Hepatocyte (in vitro differentiated cells): ENCODE measurements at regions not wholly inside any gene's neighbourhood (a gene's known extent, or its start where the extent isn't known, plus 50 kb on each side); places are given as distances from the start of the nearest gene placed in this dataset.

Source experiments
- DNase-seq: peaks from one replicate; pipeline ENCODE4 v3.0.0-alpha.2; 2016; ENCODE audit warnings: low spot score
- H2AFZ ChIP-seq: fragments of 200-600 bp; sonication (generic); 2 replicates; pipeline ENCODE4 v1.6.0; 2016; ENCODE audit warnings: antibody characterized with exemption, mild to moderate bottlenecking
- H3K27ac ChIP-seq: fragments of 200-600 bp; sonication (generic); 2 replicates; pipeline ENCODE4 v1.5.1; 2016; ENCODE audit warnings: mild to moderate bottlenecking
- H3K27me3 ChIP-seq: fragments of 200-600 bp; sonication (generic); 2 replicates; pipeline ENCODE4 v1.6.1; 2016
- H3K36me3 ChIP-seq: fragments of 200-600 bp; sonication (generic); replicated peaks from 2 replicates; pipeline ENCODE4 v1.5.1; 2016; ENCODE audit warnings: low read depth; ENCODE audit not compliant: insufficient read depth
- H3K4me1 ChIP-seq: fragments of 200-600 bp; sonication (generic); 2 replicates; pipeline ENCODE4 v1.5.1; 2016; ENCODE audit warnings: mild to moderate bottlenecking, moderate library complexity; ENCODE audit not compliant: insufficient read depth
- H3K4me2 ChIP-seq: fragments of 200-600 bp; sonication (generic); 2 replicates; pipeline ENCODE4 v1.6.0; 2016
- H3K4me3 ChIP-seq: fragments of 200-600 bp; sonication (generic); 2 replicates; pipeline ENCODE4 v1.5.1; 2016; ENCODE audit warnings: mild to moderate bottlenecking
- H3K79me2 ChIP-seq: fragments of 200-600 bp; sonication (generic); 2 replicates; pipeline ENCODE4 v1.6.0; 2017; ENCODE audit warnings: mild to moderate bottlenecking
- H3K9me2 ChIP-seq: fragments of 200-600 bp; sonication (generic); replicated peaks from 2 replicates; pipeline ENCODE4 v1.6.0; 2017; ENCODE audit warnings: mild to moderate bottlenecking; ENCODE audit not compliant: insufficient read depth
- H3K9me3 ChIP-seq: fragments of 200-600 bp; sonication (generic); 2 replicates; pipeline ENCODE4 v1.5.1; 2016; ENCODE audit warnings: low read depth, mild to moderate bottlenecking
- H4K20me1 ChIP-seq: fragments of 200-600 bp; sonication (generic); 2 replicates; pipeline ENCODE4 v1.6.0; 2016; ENCODE audit warnings: mild to moderate bottlenecking; ENCODE audit not compliant: insufficient read depth, poor library complexity, severe bottlenecking
- EZH2 ChIP-seq: fragments of 200-600 bp; sonication (generic); IDR thresholded peaks from 2 replicates; pipeline ENCODE4 v1.6.1; 2016; ENCODE audit warnings: antibody characterized with exemption, mild to moderate bottlenecking, borderline replicate concordance
- EZH2phosphoT487 ChIP-seq: fragments of 200-600 bp; sonication (generic); IDR thresholded peaks from one replicate; pipeline ENCODE4 v1.6.1; 2018; ENCODE audit warnings: antibody characterized with exemption, mild to moderate bottlenecking, low read depth, moderate library complexity; ENCODE audit not compliant: unreplicated experiment, severe bottlenecking
- WGBS: methylation state at CpG from one replicate; pipeline ENCODE4 v1.1.6; 2016; ENCODE audit warnings: low lambda C conversion rate; ENCODE audit errors: missing lambda C conversion rate; 5-methylcytosine and 5-hydroxymethylcytosine counted together
- TF ChIP-seq, protein P1 (sequence below): fragments of 200-600 bp; sonication (generic); IDR thresholded peaks from 2 replicates; pipeline ENCODE4 v1.5.1; 2016; ENCODE audit warnings: antibody characterized with exemption, mild to moderate bottlenecking; ENCODE audit not compliant: poor library complexity

GRCh38 chrX:46169808-46170207 is 375.4 kb downstream of the ZNF674 start:
- 72% methylated on average over 3 of the region's 3 CpGs for WGBS
- Histone ChIP-seq H4K20me1 (no peaks in the 10 kb centered on the region), H3K4me2 (no peak overlapping the region), H3K36me3 (no peaks in the 10 kb centered on the region), H3K27me3 (no peaks in the 10 kb centered on the region), H3K79me2 (no peaks in the 10 kb centered on the region), H3K4me3 (no peak overlapping the region), H3K9me3 (no peaks in the 10 kb centered on the region), H3K9me2 (no peaks in the 10 kb centered on the region), H2AFZ (no peak overlapping the region), H3K4me1 (no peaks in the 10 kb centered on the region), H3K27ac (no peak overlapping the region)
- DNase-seq = no peak
- TF ChIP-seq, protein P1, sequence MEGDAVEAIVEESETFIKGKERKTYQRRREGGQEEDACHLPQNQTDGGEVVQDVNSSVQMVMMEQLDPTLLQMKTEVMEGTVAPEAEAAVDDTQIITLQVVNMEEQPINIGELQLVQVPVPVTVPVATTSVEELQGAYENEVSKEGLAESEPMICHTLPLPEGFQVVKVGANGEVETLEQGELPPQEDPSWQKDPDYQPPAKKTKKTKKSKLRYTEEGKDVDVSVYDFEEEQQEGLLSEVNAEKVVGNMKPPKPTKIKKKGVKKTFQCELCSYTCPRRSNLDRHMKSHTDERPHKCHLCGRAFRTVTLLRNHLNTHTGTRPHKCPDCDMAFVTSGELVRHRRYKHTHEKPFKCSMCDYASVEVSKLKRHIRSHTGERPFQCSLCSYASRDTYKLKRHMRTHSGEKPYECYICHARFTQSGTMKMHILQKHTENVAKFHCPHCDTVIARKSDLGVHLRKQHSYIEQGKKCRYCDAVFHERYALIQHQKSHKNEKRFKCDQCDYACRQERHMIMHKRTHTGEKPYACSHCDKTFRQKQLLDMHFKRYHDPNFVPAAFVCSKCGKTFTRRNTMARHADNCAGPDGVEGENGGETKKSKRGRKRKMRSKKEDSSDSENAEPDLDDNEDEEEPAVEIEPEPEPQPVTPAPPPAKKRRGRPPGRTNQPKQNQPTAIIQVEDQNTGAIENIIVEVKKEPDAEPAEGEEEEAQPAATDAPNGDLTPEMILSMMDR = no peak
- TF ChIP-seq EZH2phosphoT487 = no peak
- TF ChIP-seq EZH2 = no peak

DNA sequence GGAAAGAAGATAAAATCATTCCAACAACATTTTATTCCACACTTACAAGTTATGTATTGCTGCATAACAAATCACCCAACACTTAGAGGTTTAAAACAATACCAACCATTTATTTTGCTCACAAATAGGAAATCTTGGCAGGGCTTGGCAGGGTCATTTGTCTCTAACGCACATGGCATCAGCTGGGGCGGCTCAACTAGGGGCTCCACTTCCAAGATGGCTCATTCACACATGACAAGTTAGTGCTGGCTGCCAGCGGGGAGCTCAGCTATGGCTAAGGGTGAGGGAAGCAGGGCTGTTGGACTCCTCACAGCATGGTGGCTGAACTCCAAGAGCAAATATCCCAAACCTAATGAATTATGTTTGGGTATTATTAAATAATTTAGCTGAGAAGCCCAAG is 377.0 kb downstream of the ZNF674 start:
- TF ChIP-seq EZH2phosphoT487 = no peak
- TF ChIP-seq EZH2 = no peak
- TF ChIP-seq, protein P1 = no peak
- Histone ChIP-seq H3K27me3 (no peaks in the 10 kb centered on the region), H3K27ac (no peak overlapping the region), H3K4me2 (no peak overlapping the region), H3K79me2 (no peaks in the 10 kb centered on the region), H3K9me2 (no peaks in the 10 kb centered on the region), H3K4me1 (no peaks in the 10 kb centered on the region), H3K4me3 (no peak overlapping the region), H3K36me3 (no peaks in the 10 kb centered on the region), H4K20me1 (no peaks in the 10 kb centered on the region), H2AFZ (no peak overlapping the region), H3K9me3 (no peaks in the 10 kb centered on the region)
- WGBS = 81% methylated on average over 3 of the region's 3 CpGs
- DNase-seq = no peak

- TF ChIP-seq EZH2phosphoT487 (no peak), EZH2 (no peak)
- TF ChIP-seq, protein P1 = no peak
- no peak overlapping the region for H2AFZ ChIP-seq
- 72% methylated on average over 3 of the region's 3 CpGs for WGBS
- H3K4me1 ChIP-seq = no peaks in the 10 kb centered on the region
- no peaks in the 10 kb centered on the region for H3K9me2 ChIP-seq
- no peak overlapping the region for H3K4me3 ChIP-seq
- H3K9me3 ChIP-seq = no peaks in the 10 kb centered on the region
- no peak for DNase-seq
- H3K4me2 ChIP-seq = no peak overlapping the region
- H3K27ac ChIP-seq = no peak overlapping the region
- no peaks in the 10 kb centered on the region for H3K79me2 ChIP-seq
- H3K36me3 ChIP-seq = no peaks in the 10 kb centered on the region
- H3K27me3 ChIP-seq = no peaks in the 10 kb centered on the region
- no peaks in the 10 kb centered on the region for H4K20me1 ChIP-seq
These were observed 379.4 kb downstream of the ZNF674 start for GRCh38 chrX:46165866-46166265.

DNA sequence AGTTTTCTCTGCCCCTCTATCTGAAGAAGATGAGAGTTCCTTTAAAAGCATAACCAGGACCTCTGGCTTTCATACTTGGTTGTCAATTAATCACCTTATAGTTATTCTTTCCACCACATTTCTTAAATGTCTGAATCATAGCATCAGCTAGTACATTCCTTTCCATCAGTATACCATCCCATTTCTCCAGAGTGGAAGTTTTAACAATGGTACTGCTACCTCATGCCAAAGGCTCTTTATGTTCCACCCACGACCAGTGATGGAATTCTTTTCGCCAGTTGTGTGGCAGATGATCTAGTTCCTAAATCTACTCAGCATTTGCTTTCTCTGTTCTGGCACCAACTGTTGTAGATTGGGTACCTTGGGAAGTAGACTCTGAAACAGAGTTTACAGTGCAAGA is 379.8 kb downstream of the ZNF674 start:
- no peaks in the 10 kb centered on the region for H3K9me2 ChIP-seq
- H3K36me3 ChIP-seq = no peaks in the 10 kb centered on the region
- no peak overlapping the region for H3K27ac ChIP-seq
- DNase-seq = no peak
- no peak overlapping the region for H3K4me3 ChIP-seq
- no peak overlapping the region for H2AFZ ChIP-seq
- TF ChIP-seq EZH2 = no peak
- TF ChIP-seq, protein P1 = no peak
- TF ChIP-seq EZH2phosphoT487 = no peak
- no peaks in the 10 kb centered on the region for H4K20me1 ChIP-seq
- H3K4me1 ChIP-seq = no peaks in the 10 kb centered on the region
- H3K4me2 ChIP-seq = no peak overlapping the region
- H3K9me3 ChIP-seq = no peaks in the 10 kb centered on the region
- 76% methylated on average over 2 of the region's 2 CpGs for WGBS
- H3K27me3 ChIP-seq = no peaks in the 10 kb centered on the region
- no peaks in the 10 kb centered on the region for H3K79me2 ChIP-seq
